ENCODE measurements at regions not wholly inside any gene's neighbourhood (a gene's known extent, or its start where the extent isn't known, plus 50 kb on each side); places are given as distances from the start of the nearest gene placed in this dataset.
"Not testable (repeated sequence)": the region's sequence is repeated elsewhere in the genome, so short reads cannot be mapped to it uniquely, and the experiment has no call there.

DNA sequence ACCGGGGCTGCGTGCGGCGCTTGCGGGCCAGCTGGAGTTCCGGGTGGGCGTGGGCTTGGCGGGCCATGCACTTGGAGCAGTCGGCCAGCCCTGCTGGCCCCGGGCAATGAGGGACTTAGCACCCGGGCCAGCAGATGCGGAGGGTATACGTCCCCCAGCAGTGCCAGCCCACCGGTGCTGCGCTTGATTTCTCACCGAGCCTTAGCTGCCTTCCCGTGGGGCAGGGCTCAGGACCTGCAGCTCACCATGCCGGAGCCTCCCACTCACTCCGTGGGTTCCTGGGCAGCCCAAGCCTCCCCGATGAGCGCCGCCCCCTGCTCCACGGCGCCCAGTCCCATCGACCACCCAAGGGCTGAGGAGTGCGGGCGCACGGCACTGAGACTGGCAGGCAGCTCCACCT, 51.4 kb upstream of the INPP4B start:
- not testable (repeated sequence) for H3K27me3 ChIP-seq (ENCODE audit: insufficient read depth, low read length); H3K4me3 ChIP-seq (ENCODE audit: low read length); H3K9ac ChIP-seq (ENCODE audit: low read depth, low read length); H3K4me1 ChIP-seq (ENCODE audit: insufficient read depth, low read length); H3K27ac ChIP-seq (ENCODE audit: low read length); H3K36me3 ChIP-seq (ENCODE audit: insufficient read depth, low read depth, low read length)
- H3K9me3 ChIP-seq (ENCODE audit: insufficient read depth, low read depth, low read length), result peaks cover 24% of the 10 kb centered on the region

DNA sequence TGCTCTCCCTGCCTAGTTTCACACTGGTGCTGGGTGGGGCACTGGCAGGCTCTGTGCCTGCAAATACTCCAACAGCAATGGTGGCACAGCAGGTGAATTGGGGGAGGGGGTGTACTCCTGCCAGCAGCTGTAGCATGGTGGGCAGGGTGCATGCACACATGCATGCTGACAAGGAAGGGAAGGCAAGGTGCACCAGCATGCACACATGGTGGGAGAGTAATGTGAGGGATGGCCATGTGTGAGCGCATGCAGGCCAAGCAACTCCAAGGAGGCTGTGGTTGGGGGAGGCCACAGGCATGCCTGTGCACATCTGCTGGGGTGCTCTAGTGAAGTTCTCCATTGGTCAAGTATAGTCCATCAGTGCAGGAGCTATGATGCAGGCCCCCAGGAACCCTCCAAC, 54.5 kb upstream of the INPP4B start:
- H3K4me1 ChIP-seq (ENCODE audit: insufficient read depth, low read length), result no peaks in the 10 kb centered on the region
- no peaks in the 10 kb centered on the region for H3K36me3 ChIP-seq (ENCODE audit: insufficient read depth, low read depth, low read length)
- H3K4me3 ChIP-seq (ENCODE audit: low read length), result no peak overlapping the region
- no peak overlapping the region for H3K9ac ChIP-seq (ENCODE audit: low read depth, low read length)
- H3K9me3 ChIP-seq (ENCODE audit: insufficient read depth, low read depth, low read length), result no peaks in the 10 kb centered on the region; the same call in 1 of the 2 replicates
- no peak overlapping the region for H3K27ac ChIP-seq (ENCODE audit: low read length)
- no peaks in the 10 kb centered on the region for H3K27me3 ChIP-seq (ENCODE audit: insufficient read depth, low read length)

DNA sequence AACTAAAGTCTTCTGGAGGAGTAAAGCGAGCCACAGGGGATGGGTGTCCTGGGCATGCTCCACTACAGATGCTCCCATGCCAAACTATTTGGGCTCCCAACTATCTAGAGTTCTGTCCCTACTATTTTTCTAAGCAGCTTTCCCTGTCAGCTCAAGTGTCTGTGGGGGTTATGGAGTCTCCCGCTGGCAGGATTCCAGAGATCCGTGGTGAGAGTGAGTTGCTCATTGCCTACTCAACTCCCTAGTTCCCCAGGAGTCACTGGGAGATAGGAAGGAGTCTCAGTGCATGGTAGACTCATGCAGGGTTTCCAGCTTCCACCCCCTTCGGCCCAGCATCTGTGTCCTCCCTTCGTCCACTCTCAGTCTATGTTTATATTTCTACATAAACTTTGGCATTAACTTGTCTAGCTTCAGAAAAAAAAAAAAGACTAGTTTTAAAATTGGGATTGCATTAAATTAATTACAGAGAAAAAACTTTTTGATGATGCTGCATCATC, 55.1 kb upstream of the INPP4B start:
- H3K9ac ChIP-seq (ENCODE audit: low read depth, low read length), result no peak overlapping the region
- H3K4me3 ChIP-seq (ENCODE audit: low read length), result no peak overlapping the region
- H3K9me3 ChIP-seq (ENCODE audit: insufficient read depth, low read depth, low read length), result no peaks in the 10 kb centered on the region
- no peak overlapping the region for H3K27ac ChIP-seq (ENCODE audit: low read length)
- H3K27me3 ChIP-seq (ENCODE audit: insufficient read depth, low read length), result no peaks in the 10 kb centered on the region
- no peaks in the 10 kb centered on the region for H3K36me3 ChIP-seq (ENCODE audit: insufficient read depth, low read depth, low read length)
- H3K4me1 ChIP-seq (ENCODE audit: insufficient read depth, low read length), result no peaks in the 10 kb centered on the region

DNA sequence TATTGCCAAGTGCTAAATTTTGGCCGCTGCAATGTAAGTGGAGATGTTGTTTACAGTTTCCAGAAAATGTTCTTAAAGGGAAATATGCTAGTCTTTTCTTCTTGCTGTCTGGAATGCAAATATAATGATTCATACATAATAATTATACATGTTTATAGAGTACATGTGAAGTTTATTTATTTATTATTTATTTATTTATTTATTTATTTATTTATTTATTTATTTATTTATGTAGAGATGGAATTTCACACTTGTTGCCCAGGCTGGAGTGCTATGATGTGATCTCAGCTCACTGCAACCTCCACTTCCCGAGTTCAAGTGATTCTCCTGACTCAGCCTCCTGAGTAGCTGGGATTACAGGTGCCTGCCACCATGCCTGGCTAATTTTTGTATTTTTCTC, 57.5 kb upstream of the INPP4B start:
- not testable (repeated sequence) for H3K36me3 ChIP-seq (ENCODE audit: insufficient read depth, low read depth, low read length); H3K27ac ChIP-seq (ENCODE audit: low read length); H3K4me3 ChIP-seq (ENCODE audit: low read length); H3K9me3 ChIP-seq (ENCODE audit: insufficient read depth, low read depth, low read length); H3K4me1 ChIP-seq (ENCODE audit: insufficient read depth, low read length); H3K27me3 ChIP-seq (ENCODE audit: insufficient read depth, low read length); H3K9ac ChIP-seq (ENCODE audit: low read depth, low read length)

DNA sequence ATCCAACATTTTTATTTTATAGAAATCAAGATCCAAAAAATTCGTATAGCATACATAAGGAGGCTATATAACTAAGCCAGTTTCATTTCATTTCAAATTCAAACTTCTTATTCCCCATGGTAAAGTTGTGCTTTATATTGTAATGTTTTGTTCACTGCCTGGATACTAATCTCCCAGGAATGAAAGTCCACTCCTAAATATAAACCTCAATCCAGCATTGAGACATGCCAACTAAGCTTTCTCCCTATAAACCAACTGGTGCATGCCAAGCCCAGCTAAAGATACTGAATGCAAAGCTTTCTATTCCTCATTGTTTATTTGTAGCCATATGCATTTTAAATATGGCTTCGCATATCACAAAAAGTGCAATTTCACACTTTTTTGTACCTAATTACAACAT, 63.8 kb upstream of the INPP4B start:
- Histone ChIP-seq H3K4me1 (ENCODE audit: insufficient read depth, low read length) (no peaks in the 10 kb centered on the region), H3K9me3 (ENCODE audit: insufficient read depth, low read depth, low read length) (no peaks in the 10 kb centered on the region), H3K9ac (ENCODE audit: low read depth, low read length) (no peak overlapping the region), H3K36me3 (ENCODE audit: insufficient read depth, low read depth, low read length) (no peaks in the 10 kb centered on the region), H3K27me3 (ENCODE audit: insufficient read depth, low read length) (no peaks in the 10 kb centered on the region), H3K4me3 (ENCODE audit: low read length) (no peak overlapping the region), H3K27ac (ENCODE audit: low read length) (no peak overlapping the region)

DNA sequence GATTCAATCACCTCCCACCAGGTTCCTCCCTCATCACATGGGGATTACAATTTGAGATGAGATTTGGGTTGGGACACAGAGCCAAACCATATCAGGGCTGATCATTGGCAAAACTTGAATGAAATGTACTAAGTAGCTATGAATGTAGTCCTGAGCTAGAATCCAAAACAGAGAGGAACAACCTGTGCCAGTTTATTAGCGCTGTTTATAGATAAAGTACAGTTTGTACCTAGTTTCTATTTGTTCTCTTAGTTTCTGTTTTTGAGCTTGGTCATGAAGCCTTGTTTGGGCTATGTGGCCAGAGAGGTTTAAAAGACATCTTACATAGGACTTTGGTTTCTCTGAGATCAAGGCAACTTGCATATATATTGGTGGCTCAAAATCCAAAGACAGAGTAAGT, 66.9 kb upstream of the INPP4B start:
- Histone ChIP-seq H3K27ac (ENCODE audit: low read length) (no peak overlapping the region), H3K27me3 (ENCODE audit: insufficient read depth, low read length) (no peaks in the 10 kb centered on the region), H3K4me1 (ENCODE audit: insufficient read depth, low read length) (no peaks in the 10 kb centered on the region), H3K9me3 (ENCODE audit: insufficient read depth, low read depth, low read length) (no peaks in the 10 kb centered on the region), H3K9ac (ENCODE audit: low read depth, low read length) (no peak overlapping the region), H3K4me3 (ENCODE audit: low read length) (no peak overlapping the region), H3K36me3 (ENCODE audit: insufficient read depth, low read depth, low read length) (no peaks in the 10 kb centered on the region)

DNA sequence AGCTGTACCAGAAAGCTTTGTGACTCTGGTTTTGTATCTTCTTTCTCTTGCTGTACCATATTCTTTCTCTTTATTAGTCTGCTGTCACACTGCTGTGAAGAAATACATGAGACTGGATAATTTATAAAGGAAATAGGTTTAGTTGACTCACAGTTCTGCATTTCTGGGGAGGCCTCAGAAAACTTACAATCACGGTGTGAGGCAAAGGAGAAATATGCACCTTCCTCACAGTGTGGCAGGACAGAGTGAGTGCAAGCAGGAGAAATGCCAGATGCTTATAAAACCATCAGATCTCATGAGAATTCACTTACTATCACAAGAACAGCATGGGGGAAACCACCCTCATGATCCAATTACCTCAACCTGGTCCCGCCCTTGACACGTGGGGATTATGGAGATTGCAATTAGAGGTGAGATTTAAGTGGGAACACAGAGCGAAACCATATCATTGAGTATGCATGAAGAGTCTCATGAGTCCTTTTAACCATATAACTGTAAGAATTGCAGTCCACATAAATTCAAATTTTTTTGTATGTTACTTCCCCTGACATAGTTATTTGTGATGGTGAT, 67.4 kb upstream of the INPP4B start:
- Histone ChIP-seq H3K27me3 (ENCODE audit: insufficient read depth, low read length) (no peaks in the 10 kb centered on the region), H3K36me3 (ENCODE audit: insufficient read depth, low read depth, low read length) (no peaks in the 10 kb centered on the region), H3K9ac (ENCODE audit: low read depth, low read length) (no peak overlapping the region), H3K27ac (ENCODE audit: low read length) (no peak overlapping the region), H3K4me1 (ENCODE audit: insufficient read depth, low read length) (no peaks in the 10 kb centered on the region), H3K4me3 (ENCODE audit: low read length) (no peak overlapping the region), H3K9me3 (ENCODE audit: insufficient read depth, low read depth, low read length) (no peaks in the 10 kb centered on the region)

DNA sequence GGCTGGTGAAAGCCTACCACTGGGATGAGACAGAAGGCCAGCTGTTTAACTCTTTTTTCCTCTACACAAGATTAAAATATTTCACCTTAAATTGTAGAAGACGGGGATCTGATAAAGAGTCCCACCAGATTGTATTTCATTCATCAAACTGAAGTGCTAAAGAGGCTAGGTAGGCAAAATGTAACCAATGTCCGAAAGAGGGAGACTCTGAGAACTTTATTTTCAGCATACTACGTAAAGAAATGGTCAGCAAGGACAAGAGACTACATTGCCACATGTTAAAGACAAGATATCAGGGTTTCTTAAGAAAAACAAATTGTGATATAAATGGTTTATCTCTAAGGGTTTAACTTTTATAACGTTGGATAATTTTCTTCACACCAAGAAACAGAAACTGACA, 71.6 kb upstream of the INPP4B start:
- no peaks in the 10 kb centered on the region for H3K4me1 ChIP-seq (ENCODE audit: insufficient read depth, low read length)
- H3K4me3 ChIP-seq (ENCODE audit: low read length), result no peak overlapping the region
- no peaks in the 10 kb centered on the region for H3K9me3 ChIP-seq (ENCODE audit: insufficient read depth, low read depth, low read length)
- H3K27ac ChIP-seq (ENCODE audit: low read length), result no peak overlapping the region
- H3K27me3 ChIP-seq (ENCODE audit: insufficient read depth, low read length), result no peaks in the 10 kb centered on the region
- H3K9ac ChIP-seq (ENCODE audit: low read depth, low read length), result no peak overlapping the region
- H3K36me3 ChIP-seq (ENCODE audit: insufficient read depth, low read depth, low read length), result no peaks in the 10 kb centered on the region

DNA sequence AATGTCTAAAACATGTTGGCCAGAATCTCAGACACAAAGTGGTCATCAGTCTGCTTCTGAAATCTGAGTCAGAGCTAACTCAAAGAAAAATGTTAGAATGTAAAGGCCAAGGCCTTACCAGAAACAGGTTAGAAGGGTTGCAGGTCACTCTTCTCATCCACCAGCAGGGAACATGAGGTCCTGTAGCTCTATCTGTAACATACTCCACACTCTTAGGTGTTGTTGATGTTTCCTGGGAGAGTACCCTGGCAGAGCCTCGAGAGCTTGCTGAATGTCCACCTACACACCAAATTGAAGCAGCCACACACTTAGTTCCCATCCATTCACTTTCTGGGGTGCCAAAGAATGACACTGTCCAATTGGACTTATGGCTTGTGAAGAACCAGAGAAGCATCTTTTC, 76.6 kb upstream of the INPP4B start:
- H3K4me1 ChIP-seq (ENCODE audit: insufficient read depth, low read length), result no peaks in the 10 kb centered on the region
- H3K36me3 ChIP-seq (ENCODE audit: insufficient read depth, low read depth, low read length), result no peaks in the 10 kb centered on the region
- no peak overlapping the region for H3K9ac ChIP-seq (ENCODE audit: low read depth, low read length)
- no peak overlapping the region for H3K27ac ChIP-seq (ENCODE audit: low read length)
- H3K27me3 ChIP-seq (ENCODE audit: insufficient read depth, low read length), result no peaks in the 10 kb centered on the region
- no peaks in the 10 kb centered on the region for H3K9me3 ChIP-seq (ENCODE audit: insufficient read depth, low read depth, low read length)
- H3K4me3 ChIP-seq (ENCODE audit: low read length), result no peak overlapping the region

DNA sequence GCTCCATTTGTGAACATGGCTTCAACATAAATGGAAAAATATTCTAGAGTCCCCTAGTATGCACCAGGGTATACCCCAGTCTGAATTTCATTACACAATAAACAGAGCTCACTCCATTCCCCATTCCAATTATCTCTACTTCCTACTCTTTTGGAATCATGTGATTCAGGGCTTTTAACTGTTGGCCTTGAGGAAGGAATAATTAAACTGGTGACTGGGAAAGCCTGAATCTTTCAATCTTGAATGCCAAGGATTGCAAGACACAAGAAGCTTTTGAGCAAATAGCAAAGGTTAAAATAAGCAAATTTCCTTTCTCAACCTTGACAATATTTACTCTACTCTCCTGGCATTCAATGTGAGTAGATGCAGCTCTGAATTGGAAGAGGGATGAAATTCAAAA, 77.5 kb upstream of the INPP4B start:
- H3K4me3 ChIP-seq (ENCODE audit: low read length), result no peak overlapping the region
- no peaks in the 10 kb centered on the region for H3K27me3 ChIP-seq (ENCODE audit: insufficient read depth, low read length)
- no peaks in the 10 kb centered on the region for H3K4me1 ChIP-seq (ENCODE audit: insufficient read depth, low read length)
- no peak overlapping the region for H3K27ac ChIP-seq (ENCODE audit: low read length)
- no peaks in the 10 kb centered on the region for H3K9me3 ChIP-seq (ENCODE audit: insufficient read depth, low read depth, low read length)
- H3K9ac ChIP-seq (ENCODE audit: low read depth, low read length), result no peak overlapping the region
- no peaks in the 10 kb centered on the region for H3K36me3 ChIP-seq (ENCODE audit: insufficient read depth, low read depth, low read length)

DNA sequence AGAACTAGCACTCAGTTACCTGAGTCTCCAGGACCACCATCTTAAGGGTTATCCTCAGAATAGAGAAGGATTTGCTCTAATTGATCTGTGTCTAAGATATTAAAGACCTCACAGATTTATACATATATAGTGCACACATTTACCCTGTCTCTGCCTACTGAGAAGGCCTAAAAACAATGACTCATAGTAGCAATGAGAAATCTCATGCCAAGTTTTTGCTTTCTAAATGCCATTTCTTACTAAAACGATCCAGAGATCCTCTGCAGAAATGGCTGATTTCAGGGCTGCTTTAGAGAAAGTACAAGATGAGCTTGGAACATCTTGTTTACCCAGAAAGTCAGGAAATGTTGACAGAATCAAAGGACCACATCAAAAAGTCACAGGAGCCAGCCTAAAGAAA, 79.1 kb upstream of the INPP4B start:
- Histone ChIP-seq H3K27ac (ENCODE audit: low read length) (no peak overlapping the region), H3K27me3 (ENCODE audit: insufficient read depth, low read length) (no peaks in the 10 kb centered on the region), H3K36me3 (ENCODE audit: insufficient read depth, low read depth, low read length) (no peaks in the 10 kb centered on the region), H3K9ac (ENCODE audit: low read depth, low read length) (no peak overlapping the region), H3K4me3 (ENCODE audit: low read length) (no peak overlapping the region), H3K9me3 (ENCODE audit: insufficient read depth, low read depth, low read length) (no peaks in the 10 kb centered on the region), H3K4me1 (ENCODE audit: insufficient read depth, low read length) (no peaks in the 10 kb centered on the region)

DNA sequence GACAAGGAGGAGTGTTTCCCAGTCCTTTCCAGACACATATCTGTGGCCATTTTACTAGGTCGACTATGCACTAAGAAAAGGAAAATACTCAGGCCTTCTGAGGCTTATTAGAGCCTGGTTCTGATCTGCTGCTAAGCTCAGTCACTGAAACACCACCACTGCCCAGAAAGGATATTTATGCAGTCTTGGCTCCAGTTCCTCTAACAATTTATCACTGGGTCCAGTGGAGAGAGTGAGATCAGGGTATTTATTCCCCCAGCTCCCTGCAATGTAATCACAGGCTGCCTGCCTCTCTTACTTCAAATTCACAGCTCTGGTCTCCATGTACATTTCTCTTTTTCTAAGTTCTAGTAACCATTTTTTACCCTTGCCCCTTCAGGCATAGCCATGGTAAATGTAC, 81.6 kb upstream of the INPP4B start:
- Histone ChIP-seq H3K9me3 (ENCODE audit: insufficient read depth, low read depth, low read length) (no peaks in the 10 kb centered on the region), H3K27me3 (ENCODE audit: insufficient read depth, low read length) (no peaks in the 10 kb centered on the region), H3K36me3 (ENCODE audit: insufficient read depth, low read depth, low read length) (no peaks in the 10 kb centered on the region), H3K27ac (ENCODE audit: low read length) (no peak overlapping the region), H3K4me1 (ENCODE audit: insufficient read depth, low read length) (no peaks in the 10 kb centered on the region), H3K9ac (ENCODE audit: low read depth, low read length) (no peak overlapping the region), H3K4me3 (ENCODE audit: low read length) (no peak overlapping the region)

DNA sequence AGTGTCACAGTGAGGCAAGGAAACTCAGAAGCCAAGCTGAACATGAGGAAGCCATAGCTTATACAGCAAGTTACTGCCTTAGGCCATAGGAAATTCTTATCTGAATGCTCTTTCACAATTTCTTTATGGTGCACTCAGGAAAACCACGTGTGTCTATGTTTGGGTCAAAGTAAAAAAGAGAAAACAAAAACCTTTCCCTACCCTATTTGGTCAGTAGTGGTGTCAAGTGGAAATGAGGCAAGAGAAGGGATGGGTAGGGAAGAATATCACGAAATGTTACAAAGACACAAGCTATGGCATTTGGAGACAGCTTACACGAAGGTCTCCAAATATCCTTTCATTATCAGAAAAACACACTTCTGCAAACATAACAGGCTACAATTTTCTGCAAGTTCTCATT, 83.4 kb upstream of the INPP4B start:
- no peaks in the 10 kb centered on the region for H3K36me3 ChIP-seq (ENCODE audit: insufficient read depth, low read depth, low read length)
- H3K9me3 ChIP-seq (ENCODE audit: insufficient read depth, low read depth, low read length), result no peaks in the 10 kb centered on the region
- no peak overlapping the region for H3K27ac ChIP-seq (ENCODE audit: low read length)
- no peak overlapping the region for H3K4me3 ChIP-seq (ENCODE audit: low read length)
- no peak overlapping the region for H3K9ac ChIP-seq (ENCODE audit: low read depth, low read length)
- H3K4me1 ChIP-seq (ENCODE audit: insufficient read depth, low read length), result no peaks in the 10 kb centered on the region
- no peaks in the 10 kb centered on the region for H3K27me3 ChIP-seq (ENCODE audit: insufficient read depth, low read length)

Measured in iPS-20b (cell line).